ENCODE measurements at regions not wholly inside any gene's neighbourhood (a gene's known extent, or its start where the extent isn't known, plus 50 kb on each side); places are given as distances from the start of the nearest gene placed in this dataset.

DNA sequence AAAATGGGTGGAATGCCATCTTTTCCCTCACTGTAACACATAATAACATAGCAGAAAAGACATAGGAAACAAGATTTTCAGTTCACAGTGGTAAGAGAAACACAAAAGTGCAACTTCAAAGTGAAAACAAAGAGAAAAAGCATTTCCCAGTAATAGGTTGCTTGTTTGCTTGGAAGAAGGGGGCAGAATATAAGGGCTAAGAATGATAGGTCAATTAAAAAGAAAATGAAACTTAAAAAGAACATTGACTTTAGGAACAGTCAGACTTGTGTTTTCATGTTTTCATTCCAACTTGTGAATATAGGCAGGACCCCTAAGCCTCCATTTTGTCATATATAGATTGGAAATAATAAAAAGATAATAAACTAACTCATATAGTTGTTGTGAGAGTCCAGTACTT, 168.2 kb upstream of the PPP3CA start:
- TF ChIP-seq CTCF (IDR thresholded peaks at IDR 0.05) (no peak), POLR2A (IDR thresholded peaks at IDR 0.05) (no peak)
